ENCODE measurements at regions not wholly inside any gene's neighbourhood (a gene's known extent, or its start where the extent isn't known, plus 50 kb on each side); places are given as distances from the start of the nearest gene placed in this dataset.

DNA sequence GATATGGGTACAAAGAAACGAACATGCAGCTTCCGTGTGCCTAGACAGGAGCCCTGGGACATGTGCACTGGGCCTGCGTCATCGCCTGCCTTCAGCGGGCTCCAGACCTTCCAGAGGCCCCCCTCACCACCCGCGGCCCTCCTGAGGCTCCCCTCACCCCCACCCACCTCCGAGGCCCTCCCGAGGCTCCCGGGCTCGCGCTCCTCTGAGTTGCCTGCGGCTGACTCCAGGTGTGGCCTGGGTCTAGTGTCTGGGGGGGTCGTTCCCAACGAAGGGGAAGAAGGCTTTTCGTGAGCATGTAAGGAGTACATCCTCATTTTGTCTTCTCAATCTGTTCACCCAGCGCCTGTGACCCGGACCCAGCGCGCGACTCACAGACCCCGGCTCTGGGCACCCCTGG is 177.3 kb upstream of the ZNF32 start:
- H3K27ac ChIP-seq = no peak overlapping the region
- no peak for TF ChIP-seq ZFX (IDR thresholded peaks at IDR 0.05)
- TF ChIP-seq, protein P1, sequence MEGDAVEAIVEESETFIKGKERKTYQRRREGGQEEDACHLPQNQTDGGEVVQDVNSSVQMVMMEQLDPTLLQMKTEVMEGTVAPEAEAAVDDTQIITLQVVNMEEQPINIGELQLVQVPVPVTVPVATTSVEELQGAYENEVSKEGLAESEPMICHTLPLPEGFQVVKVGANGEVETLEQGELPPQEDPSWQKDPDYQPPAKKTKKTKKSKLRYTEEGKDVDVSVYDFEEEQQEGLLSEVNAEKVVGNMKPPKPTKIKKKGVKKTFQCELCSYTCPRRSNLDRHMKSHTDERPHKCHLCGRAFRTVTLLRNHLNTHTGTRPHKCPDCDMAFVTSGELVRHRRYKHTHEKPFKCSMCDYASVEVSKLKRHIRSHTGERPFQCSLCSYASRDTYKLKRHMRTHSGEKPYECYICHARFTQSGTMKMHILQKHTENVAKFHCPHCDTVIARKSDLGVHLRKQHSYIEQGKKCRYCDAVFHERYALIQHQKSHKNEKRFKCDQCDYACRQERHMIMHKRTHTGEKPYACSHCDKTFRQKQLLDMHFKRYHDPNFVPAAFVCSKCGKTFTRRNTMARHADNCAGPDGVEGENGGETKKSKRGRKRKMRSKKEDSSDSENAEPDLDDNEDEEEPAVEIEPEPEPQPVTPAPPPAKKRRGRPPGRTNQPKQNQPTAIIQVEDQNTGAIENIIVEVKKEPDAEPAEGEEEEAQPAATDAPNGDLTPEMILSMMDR (conservative IDR thresholded peaks at IDR 0.05) = no peak

DNA sequence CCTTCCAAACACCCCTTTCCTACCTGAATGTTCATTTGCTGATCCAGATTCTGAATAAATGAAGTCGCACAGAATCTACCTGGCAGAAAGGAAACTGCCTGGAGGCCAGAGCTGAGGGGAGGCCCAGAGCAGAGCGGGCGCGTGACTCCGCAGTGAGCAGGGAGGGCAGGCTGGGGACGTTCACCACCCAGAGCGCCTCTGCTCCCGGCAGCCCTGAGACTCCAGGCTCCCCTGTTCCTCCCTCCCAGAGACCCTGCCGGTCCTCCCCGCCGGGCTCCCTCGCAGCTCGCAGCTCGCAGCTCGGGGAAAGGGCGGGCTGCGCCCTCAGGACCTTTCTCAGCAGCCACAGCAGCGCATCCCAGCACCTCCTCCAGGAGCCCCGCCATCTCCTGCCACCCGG is 176.7 kb upstream of the ZNF32 start:
- H3K27ac ChIP-seq = no peak overlapping the region
- no peak for TF ChIP-seq ZFX (IDR thresholded peaks at IDR 0.05)
- TF ChIP-seq, protein P1 (conservative IDR thresholded peaks at IDR 0.05) = no peak

DNA sequence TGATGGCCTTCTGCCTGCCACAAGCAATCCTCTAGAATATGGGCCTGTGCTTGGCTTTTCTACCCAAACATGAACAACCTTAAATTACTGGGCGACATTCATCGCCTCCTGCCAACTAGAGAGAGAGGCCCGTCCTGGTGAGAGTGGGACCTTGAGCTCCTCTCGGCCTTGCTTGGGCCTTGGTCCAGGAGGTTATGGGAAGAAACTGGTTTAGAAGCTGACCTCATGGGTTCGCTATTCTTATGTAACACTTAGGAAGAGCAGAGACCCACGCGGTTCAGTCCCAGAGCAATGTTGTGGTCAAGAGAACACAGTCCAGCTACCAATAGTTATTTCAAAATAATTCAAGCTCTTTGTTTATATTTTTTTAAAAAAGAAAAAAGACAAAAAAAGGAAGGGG is 176.3 kb upstream of the ZNF32 start:
- H3K27ac ChIP-seq = no peak overlapping the region

DNA sequence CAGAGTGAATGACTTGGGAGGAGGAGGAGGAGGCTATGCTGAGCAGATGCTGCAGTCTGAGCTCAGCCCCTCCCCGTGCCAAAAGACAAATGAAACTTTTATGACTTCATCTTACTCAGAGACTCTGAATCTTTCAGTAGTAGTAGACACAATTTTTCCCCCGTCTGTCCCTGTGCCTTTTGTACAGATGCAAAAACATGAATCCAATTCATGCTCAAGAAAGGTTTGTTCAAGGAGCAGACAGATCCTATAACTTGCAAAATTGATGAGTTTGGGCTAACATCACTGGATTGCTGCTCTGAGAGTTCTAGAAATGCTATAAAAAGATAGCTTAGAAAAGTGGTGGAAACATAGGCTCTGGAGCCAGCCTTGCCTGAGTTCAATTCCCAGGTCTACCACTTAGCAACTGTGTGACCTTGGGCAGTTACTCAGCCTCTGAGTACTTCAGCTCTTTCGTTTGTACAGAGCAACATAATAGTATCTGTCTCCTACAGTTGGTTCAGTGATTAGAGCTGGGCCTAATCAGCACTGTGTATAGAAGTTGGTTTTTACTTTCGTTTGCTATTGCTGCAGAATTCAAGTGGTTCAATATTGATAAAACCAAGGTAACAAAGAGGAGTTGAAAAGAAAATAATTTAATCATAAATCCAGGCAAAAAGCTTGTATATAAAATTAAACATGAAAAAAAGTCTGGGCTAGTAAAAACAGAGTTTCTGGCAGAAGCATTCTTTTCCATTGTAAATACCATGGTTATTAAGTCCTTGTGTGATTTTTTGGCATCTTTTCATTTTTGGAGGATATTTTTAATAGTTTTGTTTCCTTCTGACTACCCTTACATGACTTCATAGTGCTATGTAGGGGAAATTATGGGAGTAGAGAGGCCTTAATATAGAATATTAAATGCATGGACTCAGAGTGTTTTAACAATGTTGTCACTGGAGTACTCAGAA is 174.2 kb upstream of the ZNF32 start:
- TF ChIP-seq, protein P1 (conservative IDR thresholded peaks at IDR 0.05) = no peak
- no peak for TF ChIP-seq ZFX (IDR thresholded peaks at IDR 0.05)
- H3K27ac ChIP-seq = no peak overlapping the region

More for the DNA sequence above, 176.3 kb upstream of the ZNF32 start:
- TF ChIP-seq, protein P1 (conservative IDR thresholded peaks at IDR 0.05) = no peak
- no peak for TF ChIP-seq ZFX (IDR thresholded peaks at IDR 0.05)

DNA sequence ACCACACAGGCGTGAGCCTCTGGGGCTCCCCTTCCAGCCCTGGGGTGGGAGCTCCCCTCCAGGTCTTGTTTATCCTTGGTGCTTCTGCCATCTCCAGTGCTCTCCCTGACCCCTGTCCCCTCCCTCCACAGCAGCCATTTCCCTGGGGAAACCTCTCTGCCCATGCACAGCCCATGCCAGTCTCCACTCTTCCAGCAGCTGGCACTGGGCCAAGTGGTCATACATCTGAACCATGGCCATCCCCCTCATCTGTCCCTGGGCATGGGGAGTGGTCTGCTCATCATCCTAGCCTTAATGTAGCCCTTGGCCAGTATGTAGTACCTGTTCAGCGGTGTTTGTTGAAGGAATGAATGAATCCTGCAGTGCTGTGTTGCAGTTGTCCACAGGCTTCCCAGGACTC is 172.4 kb upstream of the ZNF32 start:
- H3K27ac ChIP-seq = no peak overlapping the region
- TF ChIP-seq, protein P1 (conservative IDR thresholded peaks at IDR 0.05) = no peak
- TF ChIP-seq ZFX (IDR thresholded peaks at IDR 0.05) = no peak

DNA sequence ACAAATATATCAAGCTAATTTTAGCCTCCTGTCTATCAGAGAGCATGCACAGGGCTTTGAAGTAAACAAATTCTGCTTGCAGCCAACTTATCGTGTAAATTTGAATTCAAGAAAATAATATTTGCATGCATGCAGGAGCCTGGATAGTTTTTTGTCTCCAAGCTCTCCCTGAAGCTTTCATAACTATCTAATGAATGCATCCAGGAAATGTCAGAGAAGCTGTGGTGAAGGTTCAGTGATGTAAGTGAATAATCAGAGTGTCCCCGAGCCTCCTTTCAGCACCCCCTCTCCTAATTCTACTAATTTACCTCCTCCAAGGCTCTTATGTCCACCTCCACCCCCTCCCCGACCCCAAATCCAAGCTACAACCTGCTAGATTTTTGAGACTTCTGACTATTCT is 172.0 kb upstream of the ZNF32 start:
- TF ChIP-seq ZFX (IDR thresholded peaks at IDR 0.05) = no peak
- TF ChIP-seq, protein P1 (conservative IDR thresholded peaks at IDR 0.05) = no peak

DNA sequence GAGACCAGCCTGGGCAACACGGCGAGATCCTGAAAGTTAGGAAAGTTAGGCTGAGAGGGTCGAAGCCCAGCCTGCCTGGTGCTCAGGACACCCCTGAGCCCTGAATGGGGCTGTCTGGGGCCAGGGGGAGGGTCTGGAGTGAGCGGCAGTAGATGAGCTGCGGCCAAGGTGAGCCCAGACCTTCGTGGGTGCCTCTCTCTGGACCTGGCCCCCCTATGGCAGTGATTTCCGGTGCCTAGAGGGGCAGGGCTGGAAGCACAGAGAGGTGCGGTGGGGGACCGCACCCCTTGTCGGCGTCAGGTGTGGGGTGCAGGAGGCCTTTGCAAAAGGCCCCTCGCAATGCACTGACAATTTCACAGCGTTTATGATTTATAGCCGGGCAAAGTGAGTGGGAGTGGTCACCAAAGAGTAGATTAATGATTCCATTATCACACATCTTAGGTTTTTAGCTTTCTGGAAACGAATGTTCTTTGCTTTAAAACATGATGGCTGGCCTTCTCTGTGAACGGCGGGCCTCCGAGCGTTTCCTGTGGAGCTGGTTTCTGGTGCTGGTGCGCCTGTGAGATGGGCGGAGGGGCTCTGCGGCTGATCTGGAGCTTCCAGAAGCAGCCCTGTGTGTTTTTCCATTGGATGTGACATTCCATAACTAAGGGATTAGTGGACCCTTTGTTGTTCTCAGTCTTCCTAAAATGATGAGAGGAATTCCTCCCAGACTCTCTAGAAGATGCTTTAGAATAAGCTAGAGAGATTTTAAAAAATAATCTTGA is 171.0 kb upstream of the ZNF32 start:
- TF ChIP-seq ZFX (IDR thresholded peaks at IDR 0.05) = no peak
- TF ChIP-seq, protein P1 (conservative IDR thresholded peaks at IDR 0.05) = no peak
- no peak overlapping the region for H3K27ac ChIP-seq

More for the DNA sequence above, 172.0 kb upstream of the ZNF32 start:
- H3K27ac ChIP-seq = no peak overlapping the region
